ENCODE measurements at regions not wholly inside any gene's neighbourhood (a gene's known extent, or its start where the extent isn't known, plus 50 kb on each side); places are given as distances from the start of the nearest gene placed in this dataset.
"Not testable (repeated sequence)": the region's sequence is repeated elsewhere in the genome, so short reads cannot be mapped to it uniquely, and the experiment has no call there.

DNA sequence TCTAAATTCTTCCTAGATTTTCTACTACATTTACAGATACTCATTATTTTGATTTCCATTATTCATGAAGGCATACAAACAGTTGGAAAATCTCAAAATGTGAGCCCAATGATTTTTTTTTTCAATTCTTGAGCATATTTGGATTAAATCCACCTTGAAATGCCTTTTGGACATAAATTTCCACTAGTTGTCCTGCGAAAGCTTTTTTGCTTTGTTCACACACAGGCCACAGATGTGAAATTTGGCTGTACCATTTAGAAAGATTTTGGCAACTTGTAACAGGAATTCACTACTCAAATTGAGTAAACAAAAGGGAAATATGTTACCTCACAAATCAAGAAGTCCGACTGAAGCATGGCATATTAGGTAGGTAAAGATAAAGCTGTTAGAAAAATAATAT, 1631.0 kb downstream of the CDH8 start:
- peaks cover 10 to 49% (median 20%) of the 10 kb centered on the region in 6 donors for H3K9me3 Mint-ChIP-seq
- no peaks in the 10 kb centered on the region for H3K4me1 Mint-ChIP-seq
- DNase-seq: no peak
- no peak overlapping the region for H3K27ac Mint-ChIP-seq
- H3K36me3 Mint-ChIP-seq: no peaks in the 10 kb centered on the region
- H3K27me3 Mint-ChIP-seq (ENCODE audit: low read depth in 3 of 3): no peaks in the 10 kb centered on the region
- no peak overlapping the region for H3K4me3 Mint-ChIP-seq

DNA sequence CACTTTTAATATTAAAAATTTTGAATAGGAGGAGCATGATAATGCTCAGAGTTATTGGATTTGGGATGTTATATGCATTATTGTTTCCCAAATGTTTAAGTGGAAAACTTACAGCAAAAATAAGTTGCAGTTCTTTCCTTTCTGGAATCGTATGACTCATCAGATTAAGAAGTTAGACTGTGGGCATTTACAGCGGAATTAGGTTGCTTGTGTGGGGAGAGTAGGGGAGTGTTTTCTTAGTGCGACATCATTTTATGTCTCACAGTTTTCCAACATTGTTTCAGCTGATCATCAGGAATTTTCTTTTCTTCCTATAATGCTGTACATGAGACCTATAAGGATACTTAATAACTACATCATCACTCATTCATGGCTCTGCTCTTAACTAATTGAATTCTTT, 1631.8 kb downstream of the CDH8 start:
- Mint-ChIP-seq H3K4me3 (no peak overlapping the region), H3K36me3 (no peaks in the 10 kb centered on the region), H3K27ac (no peak overlapping the region), H3K4me1 (no peaks in the 10 kb centered on the region), H3K9me3 (peaks cover 10 to 50% (median 21%) of the 10 kb centered on the region in 6 donors), H3K27me3 (ENCODE audit: low read depth in 3 of 3) (no peaks in the 10 kb centered on the region)
- DNase-seq: no peak

- not testable (repeated sequence) for H3K27me3 Mint-ChIP-seq (ENCODE audit: low read depth in 3 of 3); H3K36me3 Mint-ChIP-seq; DNase-seq; H3K4me3 Mint-ChIP-seq; H3K4me1 Mint-ChIP-seq; H3K27ac Mint-ChIP-seq
- H3K9me3 Mint-ChIP-seq: peaks cover 8 to 56% (median 17%) of the 10 kb centered on the region in 6 donors
Measured at GRCh38 chr16:60402941-60403340, 1633.3 kb downstream of the CDH8 start.

- H3K27me3 Mint-ChIP-seq (ENCODE audit: low read depth in 3 of 3): peaks cover 0 to 3% (median 0%) of the 10 kb centered on the region in 3 donors
- no peaks in the 10 kb centered on the region for H3K4me1 Mint-ChIP-seq
- peaks cover 0 to 10% (median 0%) of the 10 kb centered on the region in 3 donors for H3K36me3 Mint-ChIP-seq
- no peak overlapping the region for H3K4me3 Mint-ChIP-seq
- H3K27ac Mint-ChIP-seq: no peak overlapping the region
- peaks cover 5 to 43% (median 12%) of the 10 kb centered on the region in 6 donors for H3K9me3 Mint-ChIP-seq
- no peak for DNase-seq
Measured at GRCh38 chr16:60392380-60392779, 1643.9 kb downstream of the CDH8 start.

DNA sequence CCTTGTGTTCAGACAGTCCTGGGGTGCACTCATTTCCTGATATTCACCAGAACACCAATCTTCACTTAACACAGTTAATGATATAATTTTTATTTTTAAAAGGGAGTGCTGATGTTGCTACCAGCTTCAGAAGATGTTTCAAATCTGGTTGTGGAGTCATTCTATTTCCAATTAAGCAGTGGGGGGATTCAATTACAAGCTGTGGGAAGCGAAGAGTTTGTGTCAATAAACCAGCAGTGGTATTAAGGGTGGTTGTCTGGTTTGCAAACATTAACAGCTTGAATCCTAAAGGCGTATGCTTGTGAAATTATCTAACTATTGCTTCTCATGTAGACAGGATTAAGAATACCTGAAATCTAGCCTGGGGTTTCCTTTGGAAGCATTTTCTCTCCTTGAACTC, 1637.5 kb upstream of the GOT2 start:
- no peak for DNase-seq
- Mint-ChIP-seq H3K27ac (no peak overlapping the region), H3K4me1 (no peaks in the 10 kb centered on the region), H3K4me3 (no peak overlapping the region), H3K9me3 (peaks cover 3 to 55% (median 16%) of the 10 kb centered on the region in 6 donors), H3K27me3 (ENCODE audit: low read depth in 3 of 3) (peaks cover 0 to 2% (median 2%) of the 10 kb centered on the region in 3 donors), H3K36me3 (no peaks in the 10 kb centered on the region)

DNA sequence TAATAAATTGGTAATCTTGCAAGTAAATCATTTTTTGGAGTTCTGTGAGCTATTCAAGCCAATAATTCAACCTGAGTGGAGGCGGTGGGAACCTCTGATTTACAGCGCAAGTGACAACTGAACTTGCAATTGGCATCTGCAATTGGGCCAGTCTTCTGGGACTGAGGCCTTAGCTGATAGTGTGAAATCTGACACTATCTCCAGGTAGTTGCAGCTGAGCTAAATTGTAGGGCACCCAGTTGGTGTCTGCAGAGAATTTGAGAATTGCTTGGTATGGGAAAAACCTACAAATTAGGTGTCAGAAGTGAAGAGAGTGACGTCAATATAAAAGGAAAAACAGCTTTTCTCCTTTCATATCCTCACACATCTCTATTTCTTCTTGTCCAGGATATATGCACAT, 1633.6 kb upstream of the GOT2 start:
- H3K4me3 Mint-ChIP-seq: no peak overlapping the region
- H3K27ac Mint-ChIP-seq: no peak overlapping the region
- DNase-seq: no peak
- peaks cover 2 to 39% (median 15%) of the 10 kb centered on the region in 6 donors for H3K9me3 Mint-ChIP-seq
- H3K27me3 Mint-ChIP-seq (ENCODE audit: low read depth in 3 of 3): peaks cover 0 to 2% (median 0%) of the 10 kb centered on the region in 3 donors
- no peaks in the 10 kb centered on the region for H3K4me1 Mint-ChIP-seq
- no peaks in the 10 kb centered on the region for H3K36me3 Mint-ChIP-seq

GRCh38 chr16:60363566-60363965, 1629.5 kb upstream of the GOT2 start:
- Mint-ChIP-seq H3K4me1 (no peaks in the 10 kb centered on the region), H3K4me3 (no peak overlapping the region), H3K9me3 (peaks cover 0 to 46% (median 20%) of the 10 kb centered on the region in 6 donors), H3K36me3 (no peaks in the 10 kb centered on the region), H3K27me3 (ENCODE audit: low read depth in 3 of 3) (no peaks in the 10 kb centered on the region), H3K27ac (no peak overlapping the region)
- no peak for DNase-seq

- not testable (repeated sequence) for H3K36me3 Mint-ChIP-seq; H3K27ac Mint-ChIP-seq; H3K4me3 Mint-ChIP-seq; H3K27me3 Mint-ChIP-seq (ENCODE audit: low read depth in 3 of 3); DNase-seq; H3K4me1 Mint-ChIP-seq
- peaks cover 0 to 55% (median 12%) of the 10 kb centered on the region in 6 donors for H3K9me3 Mint-ChIP-seq
Measured at GRCh38 chr16:60359866-60360265, 1625.8 kb upstream of the GOT2 start.

DNA sequence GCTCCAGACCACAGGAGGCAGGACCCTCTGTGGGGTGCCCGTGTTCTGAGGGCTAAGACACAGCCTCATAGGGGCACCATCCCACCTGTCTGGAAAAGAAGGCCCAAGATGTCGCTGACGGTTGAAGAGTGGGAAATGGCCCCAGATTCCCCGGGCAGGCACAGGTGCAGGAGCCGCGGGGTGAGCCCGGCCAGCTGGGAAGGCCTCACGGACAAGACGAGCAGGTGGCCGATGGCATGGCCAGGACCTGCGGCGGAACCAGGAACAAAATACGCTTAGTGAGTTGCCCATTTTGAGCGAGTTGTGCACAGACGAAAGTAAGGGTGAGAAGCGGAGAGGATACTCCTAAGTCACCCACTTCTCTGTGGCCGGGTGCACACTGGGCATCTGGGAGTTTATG, 1625.3 kb upstream of the GOT2 start:
- not testable (repeated sequence) for H3K27ac Mint-ChIP-seq; H3K4me3 Mint-ChIP-seq; H3K27me3 Mint-ChIP-seq (ENCODE audit: low read depth in 3 of 3); DNase-seq; H3K4me1 Mint-ChIP-seq; H3K36me3 Mint-ChIP-seq
- H3K9me3 Mint-ChIP-seq: peaks cover 0 to 51% (median 11%) of the 10 kb centered on the region in 6 donors

- DNase-seq; H3K27me3 Mint-ChIP-seq (ENCODE audit: low read depth in 3 of 3); H3K36me3 Mint-ChIP-seq; H3K4me3 Mint-ChIP-seq; H3K4me1 Mint-ChIP-seq; H3K27ac Mint-ChIP-seq: not testable (repeated sequence)
- peaks cover 0 to 47% (median 12%) of the 10 kb centered on the region in 6 donors for H3K9me3 Mint-ChIP-seq
Measured at GRCh38 chr16:60357876-60358522, 1623.9 kb upstream of the GOT2 start.

DNA sequence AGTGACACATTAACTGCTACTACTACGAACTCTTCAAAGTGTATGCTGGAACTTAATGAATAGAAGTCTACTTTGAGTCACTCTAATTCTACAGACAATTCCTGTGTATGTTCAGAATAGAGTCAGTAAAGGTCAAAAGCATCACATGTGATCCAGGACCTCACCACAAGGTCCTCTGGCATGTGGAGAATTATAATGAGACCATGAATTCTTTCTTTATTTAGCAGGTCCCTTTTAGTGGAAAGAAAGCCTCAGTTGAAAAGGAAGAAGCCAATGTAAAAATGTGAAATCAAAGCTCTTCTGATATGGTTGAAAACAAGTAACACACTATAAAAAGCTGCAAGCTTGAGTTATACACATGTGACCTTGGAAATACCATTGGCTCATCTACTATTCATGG, 1612.1 kb upstream of the GOT2 start:
- no peak overlapping the region for H3K4me3 Mint-ChIP-seq
- H3K4me1 Mint-ChIP-seq: no peaks in the 10 kb centered on the region
- H3K27ac Mint-ChIP-seq: no peak overlapping the region
- DNase-seq: no peak
- H3K9me3 Mint-ChIP-seq: peaks cover 3 to 45% (median 13%) of the 10 kb centered on the region in 6 donors
- H3K27me3 Mint-ChIP-seq (ENCODE audit: low read depth in 3 of 3): no peaks in the 10 kb centered on the region
- H3K36me3 Mint-ChIP-seq: no peaks in the 10 kb centered on the region

- Mint-ChIP-seq H3K9me3 (peaks cover 8 to 54% (median 20%) of the 10 kb centered on the region in 6 donors), H3K27ac (no peak overlapping the region), H3K4me3 (no peak overlapping the region), H3K4me1 (no peaks in the 10 kb centered on the region), H3K36me3 (no peaks in the 10 kb centered on the region), H3K27me3 (ENCODE audit: low read depth in 3 of 3) (peaks cover 0 to 2% (median 0%) of the 10 kb centered on the region in 3 donors)
- no peak for DNase-seq
Measured at GRCh38 chr16:60337671-60338070, 1603.6 kb upstream of the GOT2 start.

DNA sequence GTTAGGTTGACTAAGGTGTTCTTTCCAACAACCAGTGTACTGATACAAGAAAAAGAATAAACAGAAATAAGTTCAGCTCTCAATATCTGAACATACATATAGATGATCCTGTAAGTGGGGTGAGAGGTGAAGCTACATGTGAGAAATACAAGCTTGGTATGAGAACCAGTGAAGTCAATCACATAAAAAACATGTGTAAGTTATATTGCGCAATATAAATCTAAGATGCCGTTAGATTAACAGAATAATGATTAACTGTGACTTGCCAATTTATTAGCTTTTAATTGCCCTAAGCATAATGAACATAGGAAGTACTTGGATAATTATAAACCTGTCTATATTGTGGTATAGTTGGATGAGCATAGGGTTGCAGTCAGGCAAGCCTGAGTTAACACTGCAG, 1597.1 kb upstream of the GOT2 start:
- peaks cover 0 to 2% (median 0%) of the 10 kb centered on the region in 3 donors for H3K27me3 Mint-ChIP-seq (ENCODE audit: low read depth in 3 of 3)
- H3K36me3 Mint-ChIP-seq: no peaks in the 10 kb centered on the region
- no peaks in the 10 kb centered on the region for H3K4me1 Mint-ChIP-seq
- no peak overlapping the region for H3K4me3 Mint-ChIP-seq
- no peak overlapping the region for H3K27ac Mint-ChIP-seq
- H3K9me3 Mint-ChIP-seq: peaks cover 5 to 52% (median 18%) of the 10 kb centered on the region in 6 donors
- no peak for DNase-seq

- no peaks in the 10 kb centered on the region for H3K4me1 Mint-ChIP-seq
- H3K36me3 Mint-ChIP-seq: no peaks in the 10 kb centered on the region
- H3K4me3 Mint-ChIP-seq: no peak overlapping the region
- H3K27ac Mint-ChIP-seq: no peak overlapping the region
- peaks cover 0 to 2% (median 0%) of the 10 kb centered on the region in 3 donors for H3K27me3 Mint-ChIP-seq (ENCODE audit: low read depth in 3 of 3)
- no peak for DNase-seq
- H3K9me3 Mint-ChIP-seq: peaks cover 0 to 54% (median 16%) of the 10 kb centered on the region in 6 donors
Measured at GRCh38 chr16:60329108-60329507, 1595.0 kb upstream of the GOT2 start.

DNA sequence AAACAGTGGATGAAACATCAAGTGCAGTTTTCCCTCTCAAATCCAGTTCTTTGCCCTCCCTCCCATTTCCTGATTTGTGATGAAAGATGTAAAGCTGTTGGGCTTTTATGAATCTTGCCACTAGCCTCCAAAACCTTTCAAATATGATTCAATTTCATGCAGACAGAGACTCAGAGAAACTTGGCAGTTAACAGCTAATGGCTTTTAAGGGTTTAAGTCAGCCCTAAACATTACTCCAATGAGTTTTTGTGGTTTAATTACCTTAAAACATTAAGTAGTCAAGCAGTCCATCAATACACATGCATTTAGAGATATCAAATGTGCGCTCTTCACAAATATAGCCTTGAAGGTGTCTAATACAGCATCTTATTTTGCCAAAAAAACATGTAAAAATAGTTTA, 1594.0 kb upstream of the GOT2 start:
- H3K4me1 Mint-ChIP-seq: no peaks in the 10 kb centered on the region

More for the DNA sequence above, 1594.0 kb upstream of the GOT2 start:
- H3K27ac Mint-ChIP-seq: no peak overlapping the region
- H3K9me3 Mint-ChIP-seq: peaks cover 0 to 59% (median 15%) of the 10 kb centered on the region in 6 donors
- H3K27me3 Mint-ChIP-seq (ENCODE audit: low read depth in 3 of 3): peaks cover 0 to 2% (median 0%) of the 10 kb centered on the region in 3 donors
- no peak for DNase-seq
- H3K36me3 Mint-ChIP-seq: no peaks in the 10 kb centered on the region
- H3K4me3 Mint-ChIP-seq: no peak overlapping the region
